Ovary (tissue), 7 donors: ENCODE measurements at regions not wholly inside any gene's neighbourhood (a gene's known extent, or its start where the extent isn't known, plus 50 kb on each side); places are given as distances from the start of the nearest gene placed in this dataset.

Experiments used
- DNase-seq, 5 donors: peaks; one replicate each; pipeline ENCODE4 v3.0.0-alpha.2; 2019 to 2020
- H3K27ac ChIP-seq, 2 donors: fragments of 200-600 bp; one replicate each; pipeline versions ENCODE4 v1.5.1 to v1.8.0; 2019 to 2022
- H3K27me3 ChIP-seq: fragments of 200-600 bp; one replicate; pipeline ENCODE4 v1.8.0; 2022
- H3K36me3 ChIP-seq: fragments of 200-600 bp; sonication (generic); one replicate; pipeline ENCODE4 v1.5.1; 2019
- H3K4me1 ChIP-seq: one replicate; pipeline ENCODE4 v1.8.1; 2013; ENCODE audit warnings: mild to moderate bottlenecking, moderate library complexity; ENCODE audit not compliant: insufficient read depth
- H3K4me3 ChIP-seq: fragments of 200-600 bp; sonication (generic); one replicate; pipeline ENCODE4 v1.5.1; 2017
- H3K9me3 ChIP-seq, 2 donors: fragments of 200-600 bp in 1 of 2; sonication (generic) in 1 of 2; one replicate each; pipeline versions ENCODE4 v1.5.1 to v1.8.1; 2013 to 2019; ENCODE audit warnings: mild to moderate bottlenecking in 1 of 2, moderate library complexity in 1 of 2
- CTCF ChIP-seq, 3 donors: fragments of 450-650 bp in 2 of 3; fragments of 200-600 bp in 1 of 3; IDR thresholded peaks; one replicate each; pipeline versions ENCODE4 v1.5.1 to v1.8.0; 2016 to 2022; ENCODE audit warnings: antibody characterized with exemption in 3 of 3, mild to moderate bottlenecking in 1 of 3
- EP300 ChIP-seq: sonication (generic); formaldehyde crosslinking; IDR thresholded peaks from one replicate; pipeline ENCODE4 v1.6.1; 2017; ENCODE audit warnings: antibody characterized with exemption
- POLR2A ChIP-seq: fragments of 450-650 bp; IDR thresholded peaks from one replicate; pipeline ENCODE4 v1.6.1; 2017; ENCODE audit warnings: antibody characterized with exemption, mild to moderate bottlenecking, moderate library complexity
- WGBS, 3 donors: extraction: QIAGEN DNeasy Blood & Tissue Kit in 1 of 3; methylation state at CpG; one replicate each; pipeline versions ENCODE4 v1.1.5 to v1.1.7; 2013 to 2017; 5-methylcytosine and 5-hydroxymethylcytosine counted together
- intact Hi-C, 4 donors: fragments of 100-400 bp; cut with DNase I; formaldehyde crosslinking; loops; one replicate each; pipeline versions ENCODE4 v1.11.0 to v1.15.1; 2022 to 2023
- donor health status: DM: no; HTN: no; CAD: no; lungs with moderate emphysema.
- donor health status: DM: no; HTN: no; CAD: no.
- donor health status: Bipolar disorder and iron deficiency.
- donor health status: DM: no; HTN: no; CAD: no.
- donor health status: DM: yes; HTN: yes; CAD: no.

- no peaks in the 10 kb centered on the region for H3K36me3 ChIP-seq
- H3K27ac ChIP-seq: no peak overlapping the region
- H3K9me3 ChIP-seq: no peaks in the 10 kb centered on the region
- intact Hi-C loops: no loop called here
- no peak overlapping the region for H3K4me3 ChIP-seq
- peaks cover 18% of the 10 kb centered on the region for H3K4me1 ChIP-seq
- TF ChIP-seq EP300 (no peak), POLR2A (no peak), CTCF (IDR thresholded peaks at IDR 0.05) (no peak)
- no peaks in the 10 kb centered on the region for H3K27me3 ChIP-seq
- no peak for DNase-seq
- 84 to 91% (median 86%) methylated on average over 1 of the region's 1 CpG for WGBS, 3 donors
Measured at GRCh38 chr2:42881732-42882131, 89.3 kb upstream of the HAAO start.

- H3K9me3 ChIP-seq: no peaks in the 10 kb centered on the region
- no peaks in the 10 kb centered on the region for H3K36me3 ChIP-seq
- peaks cover 23% of the 10 kb centered on the region for H3K4me1 ChIP-seq
- TF ChIP-seq CTCF (IDR thresholded peaks at IDR 0.05) (no peak), POLR2A (no peak), EP300 (no peak)
- H3K27ac ChIP-seq: peak overlapping the region; percentile 37 to 81
- no peak for DNase-seq
- H3K4me3 ChIP-seq: no peak overlapping the region
- WGBS, 3 donors: 53 to 57% (median 53%) methylated on average over 9 of the region's 9 CpGs
- intact Hi-C loops: no loop called here
- H3K27me3 ChIP-seq: no peaks in the 10 kb centered on the region
Measured at GRCh38 chr2:42880738-42881690, 88.6 kb upstream of the HAAO start.

GRCh38 chr2:42879913-42880737 is 87.7 kb upstream of the HAAO start:
- Histone ChIP-seq H3K4me1 (peaks cover 30% of the 10 kb centered on the region), H3K36me3 (no peaks in the 10 kb centered on the region), H3K4me3 (no peak overlapping the region), H3K27ac (peak overlapping the region; percentile 37 to 81), H3K9me3 (no peaks in the 10 kb centered on the region), H3K27me3 (no peaks in the 10 kb centered on the region)
- 14 to 19% (median 19%) methylated on average over 18 of the region's 18 CpGs for WGBS, 3 donors
- peak; percentile 58 to 82 (median 73) for DNase-seq
- intact Hi-C loops: loop anchor here in 2 of 4 donors (10.0 kb wide), 1 partner anchor 45 kb away; no protein-coding TSS in a partner anchor
- TF ChIP-seq CTCF (IDR thresholded peaks at IDR 0.05) (no peak), POLR2A (no peak), EP300 (no peak)

GRCh38 chr2:42879121-42879705 is 86.8 kb upstream of the HAAO start:
- H3K4me1 ChIP-seq: peaks cover 31% of the 10 kb centered on the region
- H3K36me3 ChIP-seq: no peaks in the 10 kb centered on the region
- DNase-seq: no peak
- intact Hi-C loops: loop anchor here in 2 of 4 donors (10.0 kb wide), 1 partner anchor 46 kb away; no protein-coding TSS in a partner anchor
- no peaks in the 10 kb centered on the region for H3K27me3 ChIP-seq
- no peak overlapping the region for H3K4me3 ChIP-seq
- no peaks in the 10 kb centered on the region for H3K9me3 ChIP-seq
- TF ChIP-seq POLR2A (no peak), EP300 (no peak), CTCF (IDR thresholded peaks at IDR 0.05) (no peak)
- H3K27ac ChIP-seq: peak overlapping the region; percentile 23 to 81
- WGBS, 3 donors: 55 to 68% (median 68%) methylated on average over 6 of the region's 6 CpGs
